Duodenal mucosa (tissue), 2 donors: ENCODE measurements at regions not wholly inside any gene's neighbourhood (a gene's known extent, or its start where the extent isn't known, plus 50 kb on each side); places are given as distances from the start of the nearest gene placed in this dataset.

Experiments
- H3K27ac ChIP-seq: one replicate; pipeline ENCODE4 v1.7.0; 2013; ENCODE audit warnings: low read depth, low read length
- H3K27me3 ChIP-seq, 2 donors: one replicate each; pipeline ENCODE4 v1.7.0; 2013; ENCODE audit warnings: low read length in 2 of 2, control low read depth in 1 of 2; ENCODE audit not compliant: insufficient read depth in 2 of 2, control insufficient read depth in 1 of 2
- H3K36me3 ChIP-seq, 2 donors: one replicate each; pipeline ENCODE4 v1.7.0; 2013; ENCODE audit warnings: low read length in 2 of 2, control low read depth in 1 of 2; ENCODE audit not compliant: insufficient read depth in 2 of 2, control insufficient read depth in 1 of 2
- H3K4me1 ChIP-seq, 2 donors: one replicate each; pipeline ENCODE4 v1.7.0; 2013; ENCODE audit warnings: low read length in 2 of 2, control low read depth in 1 of 2; ENCODE audit not compliant: insufficient read depth in 2 of 2, control insufficient read depth in 1 of 2
- H3K4me3 ChIP-seq, 2 donors: one replicate each; pipeline ENCODE4 v1.7.0; 2013; ENCODE audit warnings: low read length in 2 of 2, low read depth in 1 of 2
- H3K9ac ChIP-seq, 2 donors: one replicate each; pipeline ENCODE4 v1.7.0; 2013; ENCODE audit warnings: low read length in 2 of 2, low read depth in 1 of 2
- H3K9me3 ChIP-seq, 2 donors: one replicate each; pipeline ENCODE4 v1.7.0; 2013; ENCODE audit warnings: low read length in 2 of 2, control low read depth in 1 of 2; ENCODE audit not compliant: control insufficient read depth in 1 of 2

GRCh38 chr4:18754180-18754579 is 732.6 kb upstream of the LCORL start:
- Histone ChIP-seq H3K9ac (no peak overlapping the region), H3K27me3 (no peaks in the 10 kb centered on the region), H3K4me3 (no peak overlapping the region), H3K36me3 (no peaks in the 10 kb centered on the region), H3K27ac (no peak overlapping the region), H3K4me1 (no peaks in the 10 kb centered on the region), H3K9me3 (no peaks in the 10 kb centered on the region)

- Histone ChIP-seq H3K4me1 (no peaks in the 10 kb centered on the region), H3K4me3 (no peak overlapping the region), H3K27me3 (no peaks in the 10 kb centered on the region), H3K9me3 (no peaks in the 10 kb centered on the region), H3K36me3 (no peaks in the 10 kb centered on the region), H3K27ac (no peak overlapping the region), H3K9ac (no peak overlapping the region)
Measured at GRCh38 chr4:18751083-18751482, 729.5 kb upstream of the LCORL start.

GRCh38 chr4:18749391-18749790 is 727.8 kb upstream of the LCORL start:
- Histone ChIP-seq H3K4me3 (no peak overlapping the region), H3K27ac (no peak overlapping the region), H3K4me1 (no peaks in the 10 kb centered on the region), H3K9me3 (no peaks in the 10 kb centered on the region), H3K27me3 (no peaks in the 10 kb centered on the region), H3K9ac (no peak overlapping the region), H3K36me3 (no peaks in the 10 kb centered on the region)

- Histone ChIP-seq H3K9me3 (no peaks in the 10 kb centered on the region), H3K9ac (no peak overlapping the region), H3K27ac (no peak overlapping the region), H3K36me3 (no peaks in the 10 kb centered on the region), H3K4me1 (no peaks in the 10 kb centered on the region), H3K27me3 (no peaks in the 10 kb centered on the region), H3K4me3 (no peak overlapping the region)
Measured at GRCh38 chr4:18736551-18736950, 715.0 kb upstream of the LCORL start.

GRCh38 chr4:18735740-18736268 is 714.2 kb upstream of the LCORL start:
- H3K27ac ChIP-seq: no peak overlapping the region
- no peaks in the 10 kb centered on the region for H3K4me1 ChIP-seq
- no peak overlapping the region for H3K9ac ChIP-seq
- H3K9me3 ChIP-seq: no peaks in the 10 kb centered on the region
- no peaks in the 10 kb centered on the region for H3K36me3 ChIP-seq
- H3K27me3 ChIP-seq: no peaks in the 10 kb centered on the region
- no peak overlapping the region for H3K4me3 ChIP-seq

GRCh38 chr4:18734405-18734804 is 712.9 kb upstream of the LCORL start:
- Histone ChIP-seq H3K9ac (no peak overlapping the region), H3K4me3 (no peak overlapping the region), H3K4me1 (no peaks in the 10 kb centered on the region), H3K27me3 (no peaks in the 10 kb centered on the region), H3K27ac (no peak overlapping the region), H3K9me3 (no peaks in the 10 kb centered on the region), H3K36me3 (no peaks in the 10 kb centered on the region)

GRCh38 chr4:18733961-18734360 is 712.4 kb upstream of the LCORL start:
- Histone ChIP-seq H3K36me3 (no peaks in the 10 kb centered on the region), H3K4me1 (no peaks in the 10 kb centered on the region), H3K4me3 (no peak overlapping the region), H3K9me3 (no peaks in the 10 kb centered on the region), H3K9ac (no peak overlapping the region), H3K27me3 (no peaks in the 10 kb centered on the region), H3K27ac (no peak overlapping the region)

GRCh38 chr4:18722748-18723191 is 701.2 kb upstream of the LCORL start:
- no peak overlapping the region for H3K4me3 ChIP-seq
- H3K9ac ChIP-seq: no peak overlapping the region
- no peaks in the 10 kb centered on the region for H3K36me3 ChIP-seq
- H3K27me3 ChIP-seq: no peaks in the 10 kb centered on the region
- H3K9me3 ChIP-seq: no peaks in the 10 kb centered on the region
- H3K27ac ChIP-seq: no peak overlapping the region
- no peaks in the 10 kb centered on the region for H3K4me1 ChIP-seq

GRCh38 chr4:18698119-18698883 is 676.7 kb upstream of the LCORL start:
- H3K27me3 ChIP-seq: peaks cover 0 to 2% of the 10 kb centered on the region in 2 donors

GRCh38 chr4:18695733-18696527 is 674.4 kb upstream of the LCORL start:
- H3K4me3 ChIP-seq: no peak overlapping the region
- peaks cover 0 to 2% of the 10 kb centered on the region in 2 donors for H3K27me3 ChIP-seq
- H3K36me3 ChIP-seq: no peaks in the 10 kb centered on the region
- no peak overlapping the region for H3K9ac ChIP-seq
- H3K27ac ChIP-seq: no peak overlapping the region
- H3K9me3 ChIP-seq: no peaks in the 10 kb centered on the region
- H3K4me1 ChIP-seq: no peaks in the 10 kb centered on the region

More at GRCh38 chr4:18698119-18698883, 676.7 kb upstream of the LCORL start:
- no peak overlapping the region for H3K4me3 ChIP-seq
- no peak overlapping the region for H3K9ac ChIP-seq
- H3K9me3 ChIP-seq: no peaks in the 10 kb centered on the region
- H3K27ac ChIP-seq: no peak overlapping the region
- no peaks in the 10 kb centered on the region for H3K4me1 ChIP-seq
- H3K36me3 ChIP-seq: no peaks in the 10 kb centered on the region
